ENCODE measurements at regions not wholly inside any gene's neighbourhood (a gene's known extent, or its start where the extent isn't known, plus 50 kb on each side); places are given as distances from the start of the nearest gene placed in this dataset.
A peak's percentile ranks its signal among the peaks of the same experiment; 100 is the strongest.
"Not testable (repeated sequence)": the region's sequence is repeated elsewhere in the genome, so short reads cannot be mapped to it uniquely, and the experiment has no call there.

DNA sequence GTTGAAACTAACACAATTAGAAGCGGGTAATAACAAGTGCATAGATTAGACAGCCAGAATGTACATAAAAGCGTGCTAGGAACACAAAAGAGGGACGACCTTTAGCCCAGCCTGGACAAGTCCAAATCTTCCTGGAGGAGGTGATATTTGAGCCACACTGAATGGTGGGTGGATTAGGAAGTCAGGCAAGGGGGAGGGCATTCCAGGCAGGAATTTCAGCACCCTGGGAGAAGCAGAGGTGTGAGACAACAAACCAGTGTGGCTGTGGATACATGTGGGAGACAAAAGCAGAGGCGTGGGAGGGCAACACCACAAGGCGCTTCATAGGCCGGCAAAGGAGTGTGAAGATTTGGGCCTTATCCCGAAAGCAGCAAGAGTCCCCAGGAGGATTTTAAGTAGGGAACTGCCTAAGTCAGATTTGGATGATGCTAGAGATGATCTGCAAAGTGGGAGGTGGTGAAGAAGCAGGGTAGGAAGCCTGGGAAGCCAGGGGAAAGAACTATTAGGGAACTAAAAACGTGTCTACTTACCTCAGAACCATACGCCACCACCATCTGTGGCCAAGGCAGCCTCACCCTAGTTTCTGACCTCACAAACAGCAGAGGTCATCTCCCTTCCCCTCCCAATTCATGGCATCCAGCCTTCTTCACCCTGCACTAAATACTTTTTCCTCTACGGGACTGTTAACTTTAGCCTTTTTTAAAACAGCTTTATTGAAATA, 81.8 kb downstream of the GLUL start:
- Histone ChIP-seq H3K9me3 (no peaks in the 10 kb centered on the region), H3K36me3 (no peaks in the 10 kb centered on the region), H3K27me3 (no peaks in the 10 kb centered on the region), H3K4me3 (no peak overlapping the region), H3K27ac (no peak overlapping the region), H3K4me1 (peaks cover 0 to under 1% (median 0%) of the 10 kb centered on the region in 12 donors)
- ATAC-seq (no peak), DNase-seq (no peak)
- 80 to 88% (median 84%) methylated on average over 10 of the region's 10 CpGs for WGBS, 4 donors
- no peak for TF ChIP-seq POLR2A (IDR thresholded peaks at IDR 0.05)
- intact Hi-C loops (cut with DNase I) = loop anchor here in 1 of 10 donors (10.0 kb wide), 1 partner anchor 85 kb away; the partner anchor contains the start of gene GLUL

DNA sequence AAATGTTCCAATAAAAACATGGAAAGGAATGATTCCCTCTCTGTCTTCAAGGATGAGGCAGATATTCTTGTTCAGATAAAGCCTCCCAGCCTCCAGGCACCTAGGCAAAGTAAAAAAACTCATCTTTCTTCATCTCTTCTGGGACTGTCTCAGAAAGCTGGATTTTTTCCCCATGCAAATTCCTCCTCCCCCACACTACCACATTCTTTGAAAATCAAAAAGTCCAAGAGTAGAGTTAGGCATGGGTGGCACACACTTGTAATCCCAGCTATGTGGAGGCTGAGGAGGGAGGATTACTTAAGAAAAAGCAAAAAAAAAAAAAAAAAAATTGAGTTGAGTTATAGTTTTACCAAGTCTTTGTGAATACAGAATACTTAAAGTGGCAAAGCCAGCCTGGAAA, 82.8 kb downstream of the GLUL start:
- no peaks in the 10 kb centered on the region for H3K27me3 ChIP-seq
- ATAC-seq = no peak
- TF ChIP-seq, protein P1, sequence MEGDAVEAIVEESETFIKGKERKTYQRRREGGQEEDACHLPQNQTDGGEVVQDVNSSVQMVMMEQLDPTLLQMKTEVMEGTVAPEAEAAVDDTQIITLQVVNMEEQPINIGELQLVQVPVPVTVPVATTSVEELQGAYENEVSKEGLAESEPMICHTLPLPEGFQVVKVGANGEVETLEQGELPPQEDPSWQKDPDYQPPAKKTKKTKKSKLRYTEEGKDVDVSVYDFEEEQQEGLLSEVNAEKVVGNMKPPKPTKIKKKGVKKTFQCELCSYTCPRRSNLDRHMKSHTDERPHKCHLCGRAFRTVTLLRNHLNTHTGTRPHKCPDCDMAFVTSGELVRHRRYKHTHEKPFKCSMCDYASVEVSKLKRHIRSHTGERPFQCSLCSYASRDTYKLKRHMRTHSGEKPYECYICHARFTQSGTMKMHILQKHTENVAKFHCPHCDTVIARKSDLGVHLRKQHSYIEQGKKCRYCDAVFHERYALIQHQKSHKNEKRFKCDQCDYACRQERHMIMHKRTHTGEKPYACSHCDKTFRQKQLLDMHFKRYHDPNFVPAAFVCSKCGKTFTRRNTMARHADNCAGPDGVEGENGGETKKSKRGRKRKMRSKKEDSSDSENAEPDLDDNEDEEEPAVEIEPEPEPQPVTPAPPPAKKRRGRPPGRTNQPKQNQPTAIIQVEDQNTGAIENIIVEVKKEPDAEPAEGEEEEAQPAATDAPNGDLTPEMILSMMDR (IDR thresholded peaks at IDR 0.05) = no peak
- no peak for TF ChIP-seq POLR2A (IDR thresholded peaks at IDR 0.05)
- peaks cover 0 to 10% (median 0%) of the 10 kb centered on the region in 12 donors for H3K4me1 ChIP-seq
- H3K9me3 ChIP-seq = no peaks in the 10 kb centered on the region
- no peaks in the 10 kb centered on the region for H3K36me3 ChIP-seq
- DNase-seq = no peak
- intact Hi-C loops (cut with DNase I) = loop anchor here in 1 of 10 donors (10.0 kb wide), 1 partner anchor 86 kb away; the partner anchor contains the start of gene GLUL
- H3K4me3 ChIP-seq = no peak overlapping the region
- H3K27ac ChIP-seq = no peak overlapping the region

DNA sequence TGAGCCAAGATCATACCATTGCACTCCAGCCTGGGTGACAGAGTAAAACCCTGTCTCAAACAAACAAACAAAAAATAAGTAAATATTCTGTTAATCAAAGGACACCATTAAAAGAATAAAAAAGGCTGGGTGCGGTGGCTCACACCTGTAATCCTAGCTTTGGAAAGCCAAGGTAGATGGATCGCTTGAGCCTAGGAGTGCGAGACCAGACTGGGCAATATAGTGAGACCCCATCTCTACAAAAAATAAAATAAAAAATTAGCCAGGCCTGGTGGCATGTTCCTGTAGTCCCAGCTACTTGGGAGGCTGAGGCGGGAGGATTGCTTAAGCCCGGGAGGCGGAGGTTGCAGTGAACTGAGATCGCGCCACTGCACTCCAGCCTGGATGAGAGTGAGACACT, 84.1 kb downstream of the GLUL start:
- not testable (repeated sequence) for H3K27me3 ChIP-seq, ATAC-seq, H3K9me3 ChIP-seq, DNase-seq, H3K4me3 ChIP-seq, H3K36me3 ChIP-seq, H3K27ac ChIP-seq
- peaks cover 0 to 18% (median 0%) of the 10 kb centered on the region in 12 donors for H3K4me1 ChIP-seq
- WGBS, 4 donors = 95 to 98% (median 97%) methylated on average over 8 of the region's 8 CpGs
- intact Hi-C loops (cut with DNase I) = loop anchor here in 1 of 10 donors (10.0 kb wide), 1 partner anchor 87 kb away; the partner anchor contains the start of gene GLUL

DNA sequence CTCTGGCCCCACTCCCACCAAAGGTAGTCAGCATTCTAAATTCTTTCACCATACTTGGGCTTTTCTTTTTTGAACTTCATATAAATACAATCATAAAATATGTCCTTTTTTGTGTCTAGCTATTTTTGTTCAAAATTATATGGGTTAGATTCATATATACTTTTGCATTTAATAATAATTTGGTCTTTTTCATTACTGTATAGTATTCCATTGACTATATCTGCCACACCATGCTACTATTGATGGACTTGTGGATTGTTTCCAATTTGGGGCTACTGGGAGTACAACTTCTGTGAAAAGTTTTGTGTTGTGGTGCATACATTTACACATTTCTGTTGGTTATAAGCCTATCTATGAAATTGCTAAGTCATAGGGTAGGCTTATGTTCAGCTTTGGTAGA, 85.7 kb downstream of the GLUL start:
- DNase-seq (no peak), ATAC-seq (no peak)
- no peak overlapping the region for H3K27ac ChIP-seq
- no peak overlapping the region for H3K4me3 ChIP-seq
- H3K9me3 ChIP-seq = no peaks in the 10 kb centered on the region
- intact Hi-C loops (cut with DNase I) = loop anchor here in 1 of 10 donors (10.0 kb wide), 1 partner anchor 89 kb away; the partner anchor contains the start of gene GLUL
- TF ChIP-seq POLR2A (IDR thresholded peaks at IDR 0.05) = no peak
- no peaks in the 10 kb centered on the region for H3K27me3 ChIP-seq
- no peaks in the 10 kb centered on the region for H3K36me3 ChIP-seq
- peaks cover 0 to 18% (median 3%) of the 10 kb centered on the region in 12 donors for H3K4me1 ChIP-seq

DNA sequence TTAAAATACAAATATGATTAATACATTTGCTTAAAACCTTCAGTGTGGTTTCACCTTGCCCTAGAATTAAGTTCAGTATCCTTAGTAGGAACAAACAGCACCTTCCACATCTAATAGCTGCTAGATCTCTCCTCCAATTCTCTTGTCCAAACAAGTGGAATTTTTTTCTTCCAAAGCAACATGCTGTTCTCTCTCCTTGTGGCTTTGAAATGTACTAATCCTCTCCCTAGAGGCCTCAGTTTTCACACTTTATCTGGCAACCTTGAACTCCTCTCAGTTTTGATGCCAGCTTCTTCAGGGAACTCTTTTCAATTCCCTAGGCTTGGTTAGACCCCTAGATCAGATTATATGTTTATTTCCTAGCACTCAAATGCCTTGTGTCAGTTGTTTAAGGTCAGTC, 87.0 kb downstream of the GLUL start:
- no peaks in the 10 kb centered on the region for H3K9me3 ChIP-seq
- no peaks in the 10 kb centered on the region for H3K27me3 ChIP-seq
- H3K27ac ChIP-seq = peak overlapping the region in 1 of 12 donors; percentile 54
- DNase-seq (no peak), ATAC-seq (no peak)
- TF ChIP-seq POLR2A (IDR thresholded peaks at IDR 0.05) = no peak
- TF ChIP-seq, protein P1 (IDR thresholded peaks at IDR 0.05) = no peak
- peaks cover 0 to 23% (median 6%) of the 10 kb centered on the region in 12 donors for H3K4me1 ChIP-seq
- intact Hi-C loops (cut with DNase I) = loop anchor here in 7 of 10 donors (5.0 to 10.0 kb wide), 5 partner anchors 88 to 162 kb away; partner anchors contain the start of gene GLUL (in 3 of the 7)
- no peaks in the 10 kb centered on the region for H3K36me3 ChIP-seq
- no peak overlapping the region for H3K4me3 ChIP-seq

Data from heart left ventricle (tissue), 16 donors.